Fibroblast of villous mesenchyme (primary cell): ENCODE measurements at regions not wholly inside any gene's neighbourhood (a gene's known extent, or its start where the extent isn't known, plus 50 kb on each side); places are given as distances from the start of the nearest gene placed in this dataset.
"Not testable (repeated sequence)": the region's sequence is repeated elsewhere in the genome, so short reads cannot be mapped to it uniquely, and the experiment has no call there.

ENCODE experiments used
- DNase-seq: peaks from one replicate; pipeline ENCODE4 v3.0.0-alpha.2; 2010; ENCODE audit warnings: low read depth
- H3K4me3 ChIP-seq: 2 replicates; pipeline ENCODE4 v1.5.1; 2011; ENCODE audit warnings: low read depth, mild to moderate bottlenecking, low read length
- CTCF ChIP-seq: IDR thresholded peaks from 2 replicates; pipeline ENCODE4 v1.5.1; 2012; ENCODE audit warnings: low read depth, mild to moderate bottlenecking, low read length; ENCODE audit not compliant: insufficient read depth

- TF ChIP-seq CTCF, result no peak
- DNase-seq, result no peak
- no peak overlapping the region for H3K4me3 ChIP-seq
These were observed 114.6 kb upstream of the THBS2 start for GRCh38 chr6:169368200-169368599.

- TF ChIP-seq CTCF, result no peak
- no peak for DNase-seq
- no peak overlapping the region for H3K4me3 ChIP-seq
These were observed 113.9 kb upstream of the THBS2 start for GRCh38 chr6:169367507-169367906.

- H3K4me3 ChIP-seq, result no peak overlapping the region
- no peak for TF ChIP-seq CTCF
- no peak for DNase-seq
These were observed 112.7 kb upstream of the THBS2 start for GRCh38 chr6:169366258-169366901.

GRCh38 chr6:169365567-169366257 is 112.1 kb upstream of the THBS2 start:
- no peak for DNase-seq
- TF ChIP-seq CTCF, result no peak
- no peak overlapping the region for H3K4me3 ChIP-seq

GRCh38 chr6:169363590-169363989 is 109.9 kb upstream of the THBS2 start:
- no peak for TF ChIP-seq CTCF
- no peak overlapping the region for H3K4me3 ChIP-seq
- no peak for DNase-seq

- TF ChIP-seq CTCF, result no peak
- no peak for DNase-seq
- no peak overlapping the region for H3K4me3 ChIP-seq
These were observed 109.0 kb upstream of the THBS2 start for GRCh38 chr6:169362501-169363121.

GRCh38 chr6:169355001-169355400 is 101.4 kb upstream of the THBS2 start:
- H3K4me3 ChIP-seq, result not testable (repeated sequence)

More at GRCh38 chr6:169355001-169355400, 101.4 kb upstream of the THBS2 start:
- not testable (repeated sequence) for DNase-seq
